GM18858 (cell line): ENCODE measurements at regions not wholly inside any gene's neighbourhood (a gene's known extent, or its start where the extent isn't known, plus 50 kb on each side); places are given as distances from the start of the nearest gene placed in this dataset.

Source experiments
- ATAC-seq: cut with Tn5 transposase; IDR thresholded peaks from one replicate; pipeline ENCODE4 v1.9.1; 2021; ENCODE audit not compliant: unreplicated experiment

DNA sequence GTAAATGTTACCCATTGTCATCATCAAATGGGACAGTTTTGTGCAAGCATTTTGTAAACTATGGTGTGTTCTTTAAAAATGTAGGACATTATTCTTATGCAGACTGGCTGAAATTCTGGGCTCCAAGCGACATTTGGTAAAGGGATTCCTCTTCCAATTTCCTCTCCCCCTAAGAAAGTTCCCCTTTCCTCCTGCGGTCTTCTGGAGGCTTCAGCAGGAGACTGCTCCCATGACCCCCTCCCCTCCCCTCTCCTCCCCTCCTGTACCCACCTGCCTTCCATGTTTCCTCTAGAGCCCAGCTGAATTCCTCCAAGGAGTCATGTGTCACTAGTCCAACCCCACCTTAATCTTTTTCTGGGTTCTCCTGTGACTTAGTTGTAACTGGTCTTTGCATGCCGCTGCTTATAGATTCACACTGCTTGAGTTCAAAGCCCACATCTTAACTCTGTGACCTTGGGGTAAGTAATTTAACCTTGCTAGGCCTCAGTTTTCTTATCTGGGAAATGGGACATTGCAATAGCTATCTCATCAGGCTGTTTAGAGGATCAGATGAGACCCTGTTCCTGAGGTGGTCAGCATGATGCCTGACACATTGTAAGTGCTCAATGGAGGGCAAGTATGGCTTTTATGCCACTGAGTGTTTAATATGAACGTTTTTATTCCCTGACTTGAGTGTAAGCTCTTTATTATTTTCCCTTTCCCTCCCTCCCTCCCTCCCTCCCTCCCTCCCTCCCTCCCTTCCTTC is 69.9 kb upstream of the WDR26 start:
- ATAC-seq = no peak

GRCh38 chr1:224505454-224506093 is 71.0 kb upstream of the WDR26 start:
- ATAC-seq = no peak

- ATAC-seq = no peak
Measured at GRCh38 chr1:224506141-224506814, 71.7 kb upstream of the WDR26 start.

DNA sequence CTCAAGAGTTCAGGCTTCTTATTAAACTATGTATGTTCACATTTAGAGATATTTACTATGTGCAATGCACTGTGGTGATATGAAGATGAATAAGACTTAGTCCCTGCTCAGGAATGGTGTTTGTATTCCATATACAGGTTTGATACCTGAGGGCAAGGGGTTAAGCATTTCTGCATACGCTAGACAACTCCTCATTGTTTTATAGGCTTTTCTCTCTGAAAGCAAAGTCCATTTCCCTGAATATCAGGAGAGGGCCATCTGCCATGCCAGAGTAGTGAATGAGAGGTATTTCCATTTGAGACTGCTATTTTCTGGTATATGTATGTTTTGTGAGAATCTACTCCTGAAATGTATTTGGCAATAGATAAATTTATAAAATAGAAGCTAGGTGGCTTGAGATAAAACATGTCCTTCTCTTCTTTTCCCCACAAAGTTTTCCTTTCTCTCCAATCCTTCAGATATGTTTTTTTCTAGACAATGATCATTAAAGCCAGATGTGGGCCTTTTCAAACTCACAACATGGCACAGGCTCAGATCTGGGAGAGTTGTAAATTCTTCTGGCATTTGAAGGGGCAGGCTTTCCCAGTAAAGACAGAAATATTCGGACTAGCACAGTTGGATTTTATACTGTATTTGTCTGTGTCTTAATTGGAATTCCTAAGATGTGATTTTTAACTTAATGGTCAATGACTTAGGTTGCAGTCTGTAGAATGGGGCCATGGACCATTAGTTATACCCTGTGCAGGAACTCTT is 73.3 kb upstream of the WDR26 start:
- ATAC-seq = no peak

DNA sequence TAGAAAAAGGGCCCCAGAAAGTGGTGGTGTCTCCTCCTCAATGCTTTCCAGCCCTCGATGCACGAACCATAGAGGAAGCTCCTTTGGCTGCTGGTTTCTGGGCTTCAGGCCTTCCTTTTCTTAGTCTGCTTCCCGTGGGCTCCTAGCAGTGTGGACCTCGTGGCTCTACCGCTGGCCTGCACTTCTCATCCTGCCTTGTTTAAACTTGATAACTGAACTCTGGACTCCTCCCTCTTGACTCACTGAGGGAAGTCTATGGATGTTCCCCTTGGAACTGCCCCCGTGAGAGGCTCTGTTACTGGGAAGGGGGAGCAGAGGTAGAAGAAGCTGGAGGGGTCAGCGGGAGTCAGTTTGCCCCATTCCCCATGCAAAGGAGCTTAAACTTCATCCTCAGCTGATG is 75.3 kb upstream of the WDR26 start:
- ATAC-seq = no peak

GRCh38 chr1:224510880-224511645 is 76.5 kb upstream of the WDR26 start:
- ATAC-seq = no peak

DNA sequence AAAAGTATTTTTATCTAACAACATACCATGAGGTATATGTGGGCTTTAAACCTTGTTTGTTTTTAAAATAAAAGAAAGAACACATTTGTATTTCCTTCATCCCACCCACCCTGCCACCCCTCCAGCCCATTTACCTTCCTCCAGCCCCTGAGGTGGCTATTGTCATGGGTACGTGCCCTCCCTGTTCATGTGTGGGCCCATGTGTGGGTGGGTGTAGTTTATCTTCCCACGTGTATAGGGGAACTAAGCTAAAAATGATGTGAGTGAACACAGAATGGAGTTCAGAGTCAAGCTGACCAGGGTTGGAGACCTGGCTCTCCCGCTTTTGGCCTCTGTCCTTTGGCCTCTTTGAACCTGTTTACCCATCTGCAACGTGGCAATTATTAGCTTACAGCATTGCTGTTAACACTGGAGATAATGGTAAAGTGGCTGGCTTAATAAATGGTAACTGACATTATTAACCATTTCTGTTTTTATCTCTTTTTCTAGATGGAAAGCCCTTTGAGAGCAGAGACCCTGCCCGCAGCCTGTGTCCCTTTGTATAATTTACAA is 78.1 kb upstream of the WDR26 start:
- no peak for ATAC-seq

GRCh38 chr1:224513383-224513782 is 78.8 kb upstream of the WDR26 start:
- ATAC-seq = no peak

DNA sequence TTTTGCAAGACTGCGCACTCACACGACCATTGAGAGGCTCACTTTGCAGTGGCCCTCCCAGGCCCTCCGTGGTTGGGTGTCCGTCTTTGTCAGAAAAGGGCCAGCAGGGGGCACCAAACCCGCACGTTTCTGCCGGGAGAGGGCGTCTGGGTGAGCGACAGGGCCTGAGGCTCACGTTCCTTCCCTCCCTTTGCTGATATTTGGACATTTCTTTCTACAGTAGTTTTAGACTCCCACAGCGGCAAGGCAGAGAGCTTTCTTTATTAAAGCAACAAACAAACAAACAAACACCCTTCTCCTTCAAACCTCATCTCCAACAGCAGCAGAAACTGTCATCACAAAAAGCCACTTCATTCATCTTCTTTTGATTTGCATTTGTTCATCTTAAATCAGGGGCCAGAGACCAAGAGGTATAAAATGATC is 79.2 kb upstream of the WDR26 start:
- peak; percentile 90 for ATAC-seq

GRCh38 chr1:224517171-224517570 is 82.6 kb upstream of the WDR26 start:
- ATAC-seq = no peak

DNA sequence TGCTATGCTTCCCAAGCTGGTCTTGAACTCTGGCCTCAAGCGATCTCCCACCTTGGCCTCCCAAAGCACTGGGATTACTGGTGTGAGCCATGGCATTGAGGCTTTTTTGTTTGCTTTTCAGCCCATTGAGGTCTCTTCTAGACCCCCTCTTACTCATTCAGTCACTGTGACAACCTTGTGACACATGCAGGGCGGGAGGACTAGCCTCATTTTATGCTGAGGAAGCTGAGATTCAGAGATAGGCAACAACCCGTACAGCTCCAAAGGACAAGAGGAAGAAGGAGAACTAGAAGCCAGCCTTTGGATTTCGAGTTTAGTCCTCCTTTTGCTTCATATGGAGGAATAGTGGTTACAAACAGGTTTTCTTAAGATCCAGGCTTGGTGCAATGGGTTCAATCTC is 83.9 kb upstream of the WDR26 start:
- no peak for ATAC-seq

GRCh38 chr1:224519874-224520273 is 85.3 kb upstream of the WDR26 start:
- ATAC-seq = no peak

GRCh38 chr1:224520808-224521207 is 86.2 kb upstream of the WDR26 start:
- no peak for ATAC-seq

DNA sequence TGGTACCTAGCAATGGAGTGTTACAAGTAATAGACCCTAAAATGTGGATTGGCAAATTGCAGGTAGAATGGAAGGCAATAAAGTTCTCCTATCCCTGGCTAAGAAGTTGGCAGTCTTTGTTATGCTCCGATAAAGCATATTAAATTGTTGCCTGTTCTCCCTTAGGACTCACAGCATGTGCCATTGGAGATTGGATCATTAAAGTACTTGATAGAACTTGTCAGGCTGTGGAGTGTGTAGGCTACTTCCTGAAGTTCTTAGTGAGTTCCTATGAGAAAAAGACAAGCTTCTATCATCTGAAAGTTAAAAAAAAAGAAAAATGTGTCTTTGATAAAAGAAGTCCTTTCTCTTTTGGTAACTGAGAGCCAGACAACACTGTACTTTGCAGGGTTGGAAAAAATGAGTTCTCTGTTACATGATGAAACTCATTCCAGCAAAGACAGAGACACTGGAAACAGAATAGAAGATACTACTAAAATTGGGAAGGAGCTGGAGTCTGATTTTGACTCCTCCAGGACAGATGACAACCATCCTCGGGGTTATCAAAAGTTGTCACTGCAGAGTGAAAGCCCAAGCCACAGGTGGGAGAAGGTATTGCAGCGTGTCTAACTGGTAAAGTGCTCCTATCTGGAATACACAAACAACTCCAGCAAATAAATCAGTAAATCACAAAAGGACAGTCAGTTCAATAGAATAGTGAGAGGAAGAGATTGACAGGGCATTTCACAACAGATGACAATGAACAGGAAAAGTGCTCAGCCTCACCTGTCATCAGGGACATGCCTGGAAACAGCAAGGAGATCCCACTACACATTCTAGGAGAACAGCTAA is 87.5 kb upstream of the WDR26 start:
- ATAC-seq = no peak

GRCh38 chr1:224523676-224524075 is 89.1 kb upstream of the WDR26 start:
- ATAC-seq = no peak

DNA sequence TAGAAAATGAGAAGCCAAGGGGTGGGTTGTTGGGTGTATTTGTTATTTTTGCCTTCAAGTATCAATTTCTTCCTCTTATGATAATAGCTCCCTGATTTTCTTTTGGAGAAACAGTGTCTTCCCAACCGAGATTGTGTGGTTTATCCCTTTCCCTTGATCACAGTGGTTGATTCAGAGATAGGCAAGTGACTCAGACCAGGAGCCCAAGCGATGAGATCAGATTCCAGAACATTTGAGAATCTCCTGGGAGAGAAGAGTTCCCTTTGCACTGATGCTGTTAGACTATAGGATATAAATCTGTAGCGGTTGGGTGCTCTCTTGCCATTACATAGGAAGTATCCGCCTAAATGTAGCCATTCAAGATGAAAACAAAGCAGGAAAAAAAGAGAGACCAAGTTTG is 90.1 kb upstream of the WDR26 start:
- no peak for ATAC-seq

GRCh38 chr1:224525411-224526040 is 90.6 kb upstream of the CNIH3 start:
- no peak for ATAC-seq

DNA sequence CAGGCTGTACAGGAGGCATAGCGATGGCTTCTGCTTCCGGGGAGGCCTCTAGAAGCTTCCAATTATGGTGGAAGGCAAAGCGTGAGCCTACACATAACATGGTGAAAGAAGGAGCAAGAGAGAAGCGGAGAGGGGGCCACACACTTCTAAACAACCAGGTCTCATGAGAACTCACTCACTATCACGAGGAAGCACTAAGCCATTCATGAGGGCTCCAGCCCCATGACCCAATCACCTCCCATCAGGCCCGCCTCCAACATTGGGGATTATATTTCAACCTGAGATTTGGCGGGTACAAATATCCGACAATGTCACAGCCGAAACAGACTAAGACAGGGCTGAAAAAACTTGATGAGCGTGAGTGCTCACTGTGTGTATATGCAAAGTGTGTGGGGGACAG is 89.3 kb upstream of the CNIH3 start:
- ATAC-seq = no peak

- ATAC-seq = no peak
Measured at GRCh38 chr1:224528900-224529299, 87.2 kb upstream of the CNIH3 start.
